ENCODE measurements at regions not wholly inside any gene's neighbourhood (a gene's known extent, or its start where the extent isn't known, plus 50 kb on each side); places are given as distances from the start of the nearest gene placed in this dataset.

DNA sequence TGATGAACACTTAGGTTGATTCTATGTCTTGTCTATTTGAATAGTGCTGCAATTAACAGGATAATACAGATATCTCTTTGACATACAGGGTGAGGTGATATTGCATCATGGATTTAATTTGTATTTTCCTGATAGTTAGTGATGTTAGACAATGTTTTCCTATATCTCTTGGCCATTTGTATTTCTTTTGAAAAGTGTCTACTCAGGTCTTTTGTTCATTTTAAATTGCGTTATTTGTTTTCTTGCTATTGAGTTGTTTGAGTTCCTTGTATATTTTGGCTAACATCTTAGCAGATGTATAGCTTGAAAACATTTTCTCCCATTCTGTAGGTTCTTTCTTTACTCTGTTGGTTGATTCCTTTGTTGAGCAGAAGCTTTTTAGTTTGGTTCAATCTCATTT is 460.6 kb downstream of the CCDC91 start:
- Histone ChIP-seq H2AK5ac (ENCODE audit: insufficient read length, low read length) (no peak overlapping the region), H3K18ac (ENCODE audit: insufficient read length, low read depth, low read length) (no peak overlapping the region), H3K9me3 (ENCODE audit: control insufficient read depth, low read depth, low read length) (no peaks in the 10 kb centered on the region), H3K4me1 (ENCODE audit: insufficient read depth, low read length) (peaks cover 3% of the 10 kb centered on the region; the same call in 1 of the 2 replicates), H2BK120ac (ENCODE audit: low read depth, low read length, poor library complexity, severe bottlenecking) (no peak overlapping the region), H3K4me2 (ENCODE audit: insufficient read depth, insufficient read length, low read length) (no peak overlapping the region), H3K27ac (ENCODE audit: insufficient read length, low read depth, low read length) (no peak overlapping the region), H3K56ac (ENCODE audit: insufficient read length, low read depth, low read length) (no peak overlapping the region), H4K8ac (replicated peaks; ENCODE audit: insufficient read length, low read depth, low read length) (no peak overlapping the region), H3K79me1 (ENCODE audit: insufficient read depth, low read depth, low read length, poor library complexity, severe bottlenecking) (no peaks in the 10 kb centered on the region), H2BK12ac (ENCODE audit: insufficient read length, low read depth, low read length) (no peak overlapping the region), H4K5ac (ENCODE audit: insufficient read length, low read depth, low read length) (no peak overlapping the region), H3T11ph (ENCODE audit: low read length) (no peak overlapping the region), H3K23me2 (ENCODE audit: insufficient read length, low read depth, low read length, poor library complexity, severe bottlenecking) (no peaks in the 10 kb centered on the region), H3K27me3 (ENCODE audit: insufficient read depth, low read length) (no peaks in the 10 kb centered on the region), H4K91ac (ENCODE audit: insufficient read length, low read depth, low read length) (no peak overlapping the region), H2AFZ (ENCODE audit: low read length) (no peak overlapping the region), H3K9ac (ENCODE audit: extremely low read depth, insufficient read length, low read length) (no peak overlapping the region), H4K20me1 (ENCODE audit: control insufficient read depth, insufficient read depth, insufficient read length) (no peaks in the 10 kb centered on the region), H3K23ac (ENCODE audit: insufficient read length, low read depth, low read length) (no peak overlapping the region), H3K4ac (ENCODE audit: low read depth, low read length) (no peak overlapping the region), H2BK20ac (ENCODE audit: low read depth, low read length, poor library complexity, severe bottlenecking) (no peak overlapping the region), H2BK15ac (ENCODE audit: low read depth, low read length) (no peak overlapping the region), H3K79me2 (ENCODE audit: insufficient read depth, low read length) (no peaks in the 10 kb centered on the region), H2BK5ac (ENCODE audit: insufficient read length, low read length) (no peak overlapping the region), H3K14ac (ENCODE audit: insufficient read depth, low read length) (no peak overlapping the region)
- H3K36me3 Mint-ChIP-seq (ENCODE audit: insufficient read depth in 1 of 3, low read depth in 3 of 3) = peaks cover 0 to 8% (median 7%) of the 10 kb centered on the region in 3 experiments; a peak in 4 of 7 replicates
- peaks cover 9 to 15% of the 10 kb centered on the region in 2 experiments for H3K4me1 Mint-ChIP-seq
- TF ChIP-seq CTCF (conservative IDR thresholded peaks at IDR 0.05) = no peak
- H3K27me3 Mint-ChIP-seq (ENCODE audit: low read depth) = no peaks in the 10 kb centered on the region; the same call in 1 of the 2 replicates
- H3K4me3 Mint-ChIP-seq = no peak overlapping the region
- H3K9me3 Mint-ChIP-seq = peaks cover 6 to 9% of the 10 kb centered on the region in 2 experiments; a peak in 4 of 5 replicates
- H3K27ac Mint-ChIP-seq = peak overlapping the region in 1 of 3 experiments; percentile 9; a peak in 1 of 7 replicates
- no peak for DNase-seq
- no CpG with 5 or more reads among the region's 1 CpG for WGBS (ENCODE audit: extremely low coverage, insufficient read length, low lambda C conversion rate)

Data from H9 (cell line).